Tibial artery (tissue), 4 donors: ENCODE measurements at regions not wholly inside any gene's neighbourhood (a gene's known extent, or its start where the extent isn't known, plus 50 kb on each side); places are given as distances from the start of the nearest gene placed in this dataset.

Experiments used
- DNase-seq, 2 donors: peaks; one replicate each; pipeline ENCODE4 v3.0.0-alpha.2; 2019
- H3K27ac ChIP-seq, 2 donors: fragments of 200-600 bp; sonication (generic) in 1 of 2; 1 replicate in 1 of 2; 2 replicates in 1 of 2; pipeline ENCODE4 v1.5.1; 2018 to 2019; ENCODE audit warnings: mild to moderate bottlenecking in 1 of 2
- H3K27me3 ChIP-seq, 2 donors: fragments of 200-600 bp; sonication (generic) in 1 of 2; one replicate each; pipeline versions ENCODE4 v1.5.1 to v1.6.0; 2016 to 2019
- H3K36me3 ChIP-seq, 3 donors: fragments of 200-600 bp; sonication (generic) in 2 of 3; one replicate each; pipeline ENCODE4 v1.5.1; 2016 to 2019; ENCODE audit warnings: mild to moderate bottlenecking in 2 of 3
- H3K4me1 ChIP-seq, 4 donors: fragments of 200-600 bp; sonication (generic) in 2 of 4; 1 replicate in 3 of 4; 2 replicates in 1 of 4; pipeline ENCODE4 v1.5.1; 2016 to 2019
- H3K4me3 ChIP-seq, 2 donors: fragments of 200-600 bp; sonication (generic) in 1 of 2; 1 replicate in 1 of 2; 2 replicates in 1 of 2; pipeline ENCODE4 v1.5.1; 2018 to 2019; ENCODE audit warnings: mild to moderate bottlenecking in 2 of 2
- H3K9me3 ChIP-seq, 3 donors: fragments of 200-600 bp; sonication (generic) in 1 of 3; one replicate each; pipeline ENCODE4 v1.5.1; 2016 to 2019
- intact Hi-C: fragments of 100-400 bp; cut with DNase I; formaldehyde crosslinking; loops from one replicate; pipeline ENCODE4 v1.15.0; 2023; ENCODE audit warnings: low total_unique reads
- TF ChIP-seq, protein P1 (sequence below), 2 experiments: fragments of 200-600 bp in 1 of 2; fragments of 450-650 bp in 1 of 2; IDR thresholded peaks; one replicate each; pipeline ENCODE4 v1.5.1; 2017 to 2019; ENCODE audit warnings: antibody characterized with exemption in 2 of 2, mild to moderate bottlenecking in 1 of 2, moderate library complexity in 1 of 2

DNA sequence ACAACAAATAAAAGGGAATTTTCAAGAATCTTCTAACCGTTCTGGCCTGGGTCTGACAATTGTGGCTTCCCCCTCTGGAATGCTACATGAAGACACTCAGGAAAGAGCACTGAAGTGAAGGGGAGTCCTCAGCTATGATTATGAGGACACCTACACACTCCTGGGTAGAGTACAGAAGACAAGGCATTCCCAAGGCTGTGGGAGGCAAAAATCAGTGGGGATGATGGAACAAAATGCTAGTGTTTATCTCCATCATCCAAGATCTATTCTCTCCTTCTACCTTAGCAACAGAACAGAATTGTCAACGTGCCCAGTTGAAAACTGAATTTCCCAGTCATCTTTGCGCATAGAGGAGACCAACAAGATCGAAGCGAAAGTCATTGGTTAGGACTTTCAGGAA is 130.1 kb upstream of the LARP1 start:
- Histone ChIP-seq H3K27me3 (no peaks in the 10 kb centered on the region), H3K36me3 (no peaks in the 10 kb centered on the region), H3K27ac (no peak overlapping the region), H3K4me1 (no peaks in the 10 kb centered on the region), H3K4me3 (no peak overlapping the region), H3K9me3 (no peaks in the 10 kb centered on the region)
- DNase-seq: no peak
- TF ChIP-seq, protein P1, sequence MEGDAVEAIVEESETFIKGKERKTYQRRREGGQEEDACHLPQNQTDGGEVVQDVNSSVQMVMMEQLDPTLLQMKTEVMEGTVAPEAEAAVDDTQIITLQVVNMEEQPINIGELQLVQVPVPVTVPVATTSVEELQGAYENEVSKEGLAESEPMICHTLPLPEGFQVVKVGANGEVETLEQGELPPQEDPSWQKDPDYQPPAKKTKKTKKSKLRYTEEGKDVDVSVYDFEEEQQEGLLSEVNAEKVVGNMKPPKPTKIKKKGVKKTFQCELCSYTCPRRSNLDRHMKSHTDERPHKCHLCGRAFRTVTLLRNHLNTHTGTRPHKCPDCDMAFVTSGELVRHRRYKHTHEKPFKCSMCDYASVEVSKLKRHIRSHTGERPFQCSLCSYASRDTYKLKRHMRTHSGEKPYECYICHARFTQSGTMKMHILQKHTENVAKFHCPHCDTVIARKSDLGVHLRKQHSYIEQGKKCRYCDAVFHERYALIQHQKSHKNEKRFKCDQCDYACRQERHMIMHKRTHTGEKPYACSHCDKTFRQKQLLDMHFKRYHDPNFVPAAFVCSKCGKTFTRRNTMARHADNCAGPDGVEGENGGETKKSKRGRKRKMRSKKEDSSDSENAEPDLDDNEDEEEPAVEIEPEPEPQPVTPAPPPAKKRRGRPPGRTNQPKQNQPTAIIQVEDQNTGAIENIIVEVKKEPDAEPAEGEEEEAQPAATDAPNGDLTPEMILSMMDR (IDR thresholded peaks at IDR 0.05): no peak
- intact Hi-C loops: no loop called here

DNA sequence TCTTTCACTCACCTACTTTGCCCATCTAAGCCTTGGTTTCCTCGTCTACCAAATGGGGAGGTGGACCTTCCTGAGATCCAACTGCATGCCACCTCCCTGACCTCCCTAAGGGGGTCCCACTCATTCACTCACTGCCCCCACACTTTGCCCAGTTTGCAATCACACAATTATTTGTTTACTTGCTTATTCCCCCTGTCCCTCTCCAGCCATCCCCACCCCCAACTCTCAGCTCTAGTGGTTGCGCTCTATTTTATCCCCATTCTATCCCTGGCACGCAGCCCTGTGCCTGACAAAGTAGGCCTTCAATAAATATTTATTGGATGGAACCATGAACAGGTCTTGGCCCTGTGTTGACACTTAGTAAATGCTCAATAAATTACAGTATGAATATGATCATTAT is 130.8 kb upstream of the LARP1 start:
- Histone ChIP-seq H3K9me3 (no peaks in the 10 kb centered on the region), H3K4me3 (no peak overlapping the region), H3K4me1 (no peaks in the 10 kb centered on the region), H3K36me3 (no peaks in the 10 kb centered on the region), H3K27me3 (no peaks in the 10 kb centered on the region), H3K27ac (no peak overlapping the region)
- intact Hi-C loops: no loop called here
- TF ChIP-seq, protein P1 (IDR thresholded peaks at IDR 0.05): no peak
- no peak for DNase-seq

DNA sequence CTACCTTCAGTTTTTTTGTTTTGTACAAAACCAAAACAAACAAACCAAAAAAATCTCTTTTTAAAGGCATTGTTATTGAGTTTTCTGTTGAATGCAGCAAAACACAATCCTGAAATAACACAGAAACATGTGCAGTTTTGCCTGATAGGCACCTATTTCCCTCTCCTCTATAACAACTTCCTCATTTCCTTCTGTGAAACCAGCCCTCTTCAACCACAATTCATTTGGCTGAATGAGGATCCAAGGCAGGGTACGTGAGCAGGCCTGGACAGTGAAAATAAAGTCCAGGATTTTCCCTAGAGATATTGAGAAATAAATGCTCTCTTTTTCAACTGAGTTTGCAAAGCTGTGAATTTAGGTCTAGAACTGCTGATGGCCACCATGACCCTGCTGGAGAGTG is 134.8 kb upstream of the LARP1 start:
- no peaks in the 10 kb centered on the region for H3K9me3 ChIP-seq
- H3K4me1 ChIP-seq: no peaks in the 10 kb centered on the region
- no peak for DNase-seq
- intact Hi-C loops: no loop called here
- peaks cover 0 to 4% of the 10 kb centered on the region in 2 donors for H3K27me3 ChIP-seq
- no peak overlapping the region for H3K27ac ChIP-seq
- no peak overlapping the region for H3K4me3 ChIP-seq
- TF ChIP-seq, protein P1 (IDR thresholded peaks at IDR 0.05): no peak
- no peaks in the 10 kb centered on the region for H3K36me3 ChIP-seq

DNA sequence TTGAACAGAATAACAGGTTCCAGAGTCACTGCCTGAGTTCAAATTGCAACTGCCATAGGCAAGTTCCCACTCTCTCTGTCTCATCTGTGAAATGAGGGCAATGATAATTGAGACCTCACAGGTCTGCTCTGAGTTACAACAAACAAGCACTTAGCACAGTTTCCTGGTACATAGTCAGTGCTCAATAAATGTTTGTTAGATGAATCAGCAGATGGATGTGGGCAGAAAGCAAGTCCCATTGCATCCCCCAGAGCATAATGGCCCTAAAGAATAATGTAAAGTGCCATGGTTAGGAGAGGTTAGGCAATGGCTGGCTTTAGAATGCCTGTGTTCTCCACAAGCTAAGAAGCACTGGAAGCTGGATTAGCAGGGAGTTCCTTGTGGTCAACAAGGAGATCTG is 136.5 kb upstream of the LARP1 start:
- H3K27ac ChIP-seq: no peak overlapping the region
- no peak overlapping the region for H3K4me3 ChIP-seq
- no peak for DNase-seq
- no peaks in the 10 kb centered on the region for H3K36me3 ChIP-seq
- TF ChIP-seq, protein P1 (IDR thresholded peaks at IDR 0.05): no peak
- no peaks in the 10 kb centered on the region for H3K4me1 ChIP-seq
- H3K27me3 ChIP-seq: peaks cover 0 to 12% of the 10 kb centered on the region in 2 donors
- no peaks in the 10 kb centered on the region for H3K9me3 ChIP-seq
- intact Hi-C loops: no loop called here

DNA sequence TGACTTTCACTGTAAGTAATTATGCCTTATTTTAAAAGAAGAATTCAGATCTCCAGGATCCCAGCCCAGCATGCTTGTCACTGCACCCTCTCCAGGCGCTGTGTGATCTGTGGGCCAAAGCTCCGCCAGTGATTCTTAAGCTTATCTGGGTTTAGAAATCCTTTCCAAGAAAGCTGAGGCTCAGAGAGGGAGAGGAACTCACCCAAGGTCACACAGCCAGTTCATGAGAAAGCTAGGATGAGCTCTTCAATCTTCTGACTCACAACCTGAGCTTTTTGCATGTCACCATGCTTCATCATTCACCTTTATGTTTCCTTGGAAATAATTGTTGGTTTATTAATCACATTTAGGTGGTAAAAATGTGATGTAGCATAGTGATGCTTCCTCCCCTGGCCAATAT is 136.6 kb upstream of the HAND1 start:
- DNase-seq: no peak
- no peaks in the 10 kb centered on the region for H3K36me3 ChIP-seq
- intact Hi-C loops: no loop called here
- peaks cover 4 to 18% (median 13%) of the 10 kb centered on the region in 4 donors for H3K4me1 ChIP-seq
- no peak overlapping the region for H3K27ac ChIP-seq
- peaks cover 0 to 44% of the 10 kb centered on the region in 2 donors for H3K27me3 ChIP-seq
- TF ChIP-seq, protein P1 (IDR thresholded peaks at IDR 0.05): no peak
- no peak overlapping the region for H3K4me3 ChIP-seq
- no peaks in the 10 kb centered on the region for H3K9me3 ChIP-seq

DNA sequence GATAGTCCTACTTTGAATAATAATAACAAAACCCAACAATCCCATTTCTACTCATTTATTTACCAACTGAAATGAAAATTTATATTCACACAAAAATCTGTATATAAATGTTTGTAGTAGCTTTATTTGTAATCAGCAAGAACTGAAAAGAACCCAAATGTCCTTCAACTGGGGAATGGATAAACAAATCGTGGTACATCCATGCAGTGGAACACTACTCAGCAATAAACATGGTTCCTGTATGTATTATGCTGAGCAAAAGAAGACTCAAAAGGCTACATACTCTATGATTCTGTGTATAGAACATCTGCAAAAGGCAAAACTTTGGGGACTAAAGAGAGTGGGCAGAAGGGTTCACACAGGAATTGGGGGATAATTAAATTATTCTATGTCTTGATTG is 136.1 kb upstream of the HAND1 start:
- Histone ChIP-seq H3K27ac (no peak overlapping the region), H3K4me1 (peaks cover 4 to 18% (median 13%) of the 10 kb centered on the region in 4 donors), H3K4me3 (no peak overlapping the region), H3K27me3 (peaks cover 0 to 48% of the 10 kb centered on the region in 2 donors), H3K36me3 (no peaks in the 10 kb centered on the region), H3K9me3 (no peaks in the 10 kb centered on the region)
- no peak for DNase-seq
- TF ChIP-seq, protein P1 (IDR thresholded peaks at IDR 0.05): no peak
- intact Hi-C loops: no loop called here
